ENCODE measurements at regions not wholly inside any gene's neighbourhood (a gene's known extent, or its start where the extent isn't known, plus 50 kb on each side); places are given as distances from the start of the nearest gene placed in this dataset.

DNA sequence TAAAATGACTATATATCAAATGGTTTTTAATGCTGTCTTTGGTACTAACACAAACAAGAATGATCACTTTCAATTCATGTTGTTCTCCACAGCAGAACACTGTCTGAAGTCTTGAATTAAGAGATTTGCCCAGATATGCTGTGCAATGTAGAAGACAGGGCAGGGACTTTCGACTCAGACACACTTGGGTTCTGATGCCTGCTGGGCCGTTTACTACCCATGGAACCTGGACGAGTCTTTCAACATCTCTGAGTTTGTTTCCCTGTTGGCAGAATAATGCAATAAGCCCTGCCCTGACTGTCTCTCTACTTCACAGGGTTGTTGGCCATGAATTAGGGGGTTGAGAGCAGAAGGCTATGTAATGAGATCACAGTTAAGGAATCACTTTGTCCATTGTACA, 162.6 kb upstream of the TMPO start:
- TF ChIP-seq, protein P1, sequence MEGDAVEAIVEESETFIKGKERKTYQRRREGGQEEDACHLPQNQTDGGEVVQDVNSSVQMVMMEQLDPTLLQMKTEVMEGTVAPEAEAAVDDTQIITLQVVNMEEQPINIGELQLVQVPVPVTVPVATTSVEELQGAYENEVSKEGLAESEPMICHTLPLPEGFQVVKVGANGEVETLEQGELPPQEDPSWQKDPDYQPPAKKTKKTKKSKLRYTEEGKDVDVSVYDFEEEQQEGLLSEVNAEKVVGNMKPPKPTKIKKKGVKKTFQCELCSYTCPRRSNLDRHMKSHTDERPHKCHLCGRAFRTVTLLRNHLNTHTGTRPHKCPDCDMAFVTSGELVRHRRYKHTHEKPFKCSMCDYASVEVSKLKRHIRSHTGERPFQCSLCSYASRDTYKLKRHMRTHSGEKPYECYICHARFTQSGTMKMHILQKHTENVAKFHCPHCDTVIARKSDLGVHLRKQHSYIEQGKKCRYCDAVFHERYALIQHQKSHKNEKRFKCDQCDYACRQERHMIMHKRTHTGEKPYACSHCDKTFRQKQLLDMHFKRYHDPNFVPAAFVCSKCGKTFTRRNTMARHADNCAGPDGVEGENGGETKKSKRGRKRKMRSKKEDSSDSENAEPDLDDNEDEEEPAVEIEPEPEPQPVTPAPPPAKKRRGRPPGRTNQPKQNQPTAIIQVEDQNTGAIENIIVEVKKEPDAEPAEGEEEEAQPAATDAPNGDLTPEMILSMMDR (conservative IDR thresholded peaks at IDR 0.05; ENCODE audit: low read length) = no peak
- no peak for TF ChIP-seq EZH2phosphoT487 (IDR thresholded peaks at IDR 0.05; ENCODE audit: borderline replicate concordance, low read depth, low read length)
